GM19025 (cell line): ENCODE measurements at regions not wholly inside any gene's neighbourhood (a gene's known extent, or its start where the extent isn't known, plus 50 kb on each side); places are given as distances from the start of the nearest gene placed in this dataset.
"Not testable (repeated sequence)": the region's sequence is repeated elsewhere in the genome, so short reads cannot be mapped to it uniquely, and the experiment has no call there.

ENCODE experiments used
- ATAC-seq: cut with Tn5 transposase; IDR thresholded peaks from one replicate; pipeline ENCODE4 v1.9.1; 2021; ENCODE audit warnings: mild to moderate bottlenecking, low read depth, moderate library complexity; ENCODE audit not compliant: unreplicated experiment

DNA sequence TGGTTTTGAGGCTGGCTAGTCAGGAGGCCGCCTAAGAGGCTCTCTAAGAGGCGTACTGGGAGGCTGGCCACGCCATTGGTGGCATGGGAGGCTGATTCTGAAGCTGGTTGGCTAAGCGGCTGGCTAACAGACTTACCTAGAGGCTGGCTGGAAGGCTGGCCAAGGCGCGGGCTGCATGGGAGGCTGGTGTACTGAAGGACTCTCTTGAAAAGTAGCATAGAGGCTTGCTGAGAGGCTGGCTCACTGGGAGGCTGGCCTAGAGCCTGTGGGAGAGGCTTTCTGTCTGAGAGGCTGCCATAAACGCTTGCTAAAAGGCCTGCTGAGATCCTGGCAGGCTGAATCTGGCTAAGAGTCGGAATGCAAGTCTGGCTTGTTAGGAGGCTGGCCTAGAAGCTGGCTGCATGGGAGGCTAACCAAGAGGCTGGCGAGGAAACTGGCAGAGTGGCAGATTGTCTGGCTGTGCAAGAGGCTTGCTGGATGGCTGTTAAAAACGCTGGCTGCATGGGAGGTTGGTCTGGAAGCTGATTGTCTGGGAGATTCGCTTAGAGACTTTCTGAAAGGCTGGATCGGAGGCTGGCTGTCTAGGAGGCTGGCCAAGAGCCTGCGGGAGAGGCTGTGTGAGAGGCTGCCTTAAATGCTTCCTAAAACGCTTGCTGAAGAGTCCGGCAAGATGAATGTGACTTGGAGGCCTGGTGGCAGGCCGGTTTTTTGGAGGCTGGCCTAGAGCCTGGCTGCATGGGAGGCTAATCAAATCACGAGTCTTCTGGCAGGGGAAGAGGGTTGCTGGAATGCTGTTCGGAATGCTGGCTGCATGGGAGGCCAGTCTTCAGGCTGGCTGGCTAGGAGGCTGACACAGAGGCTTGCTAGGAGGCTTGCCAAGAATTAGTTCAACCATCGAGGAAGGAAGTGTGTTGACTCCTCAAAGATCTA is 134.2 kb downstream of the OR13A1 start:
- no peak for ATAC-seq

GRCh38 chr10:45183174-45183573 is 132.2 kb downstream of the OR13A1 start:
- ATAC-seq = no peak

- no peak for ATAC-seq
Measured at GRCh38 chr10:45197816-45198485, 117.5 kb downstream of the OR13A1 start.

- ATAC-seq = no peak
Measured at GRCh38 chr10:45198486-45199204, 116.8 kb downstream of the OR13A1 start.

GRCh38 chr10:45199205-45199740 is 116.1 kb downstream of the OR13A1 start:
- ATAC-seq = no peak

- ATAC-seq = no peak
Measured at GRCh38 chr10:45201271-45201670, 114.1 kb downstream of the OR13A1 start.

GRCh38 chr10:45202242-45202641 is 113.2 kb downstream of the OR13A1 start:
- no peak for ATAC-seq

DNA sequence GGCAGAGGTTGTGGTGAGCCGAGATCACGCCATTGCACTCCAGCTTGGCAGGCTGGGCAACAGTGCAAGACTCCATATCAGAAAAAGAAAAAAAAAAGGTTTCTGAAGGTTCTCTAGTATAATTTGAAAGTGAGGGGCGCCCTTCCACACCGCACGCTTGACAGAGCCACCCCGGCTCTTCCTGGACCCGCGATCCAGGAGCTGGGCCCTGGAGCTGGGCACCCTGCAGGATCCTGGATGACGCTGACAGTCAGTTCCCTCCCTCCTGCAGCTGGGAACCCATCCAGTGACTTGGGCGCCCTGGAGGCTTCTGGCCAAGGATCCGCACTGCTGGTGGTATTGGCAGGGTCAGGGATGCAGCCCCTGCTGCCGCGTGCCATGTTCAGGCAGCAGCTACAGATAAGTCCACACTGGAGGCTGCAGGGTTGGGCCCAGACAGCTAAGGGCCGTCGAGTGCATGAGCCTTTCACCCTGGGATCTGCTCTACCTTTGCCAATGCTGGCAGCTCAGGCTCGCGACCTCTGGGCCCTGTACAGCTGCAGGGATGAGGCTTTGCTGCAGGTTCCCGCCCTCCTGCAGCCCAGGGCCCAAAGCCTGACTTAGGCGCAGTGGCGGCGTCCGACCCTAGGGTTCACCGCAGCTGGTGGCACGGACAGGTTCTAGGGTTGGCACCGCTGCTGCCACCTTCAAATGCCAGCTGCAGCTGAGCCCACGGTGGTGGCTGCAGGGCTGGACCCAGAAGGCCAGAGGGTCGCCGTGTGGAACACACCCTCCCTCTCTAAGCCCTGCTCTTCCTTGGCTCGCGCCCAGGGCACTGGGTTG is 110.2 kb downstream of the OR13A1 start:
- no peak for ATAC-seq

DNA sequence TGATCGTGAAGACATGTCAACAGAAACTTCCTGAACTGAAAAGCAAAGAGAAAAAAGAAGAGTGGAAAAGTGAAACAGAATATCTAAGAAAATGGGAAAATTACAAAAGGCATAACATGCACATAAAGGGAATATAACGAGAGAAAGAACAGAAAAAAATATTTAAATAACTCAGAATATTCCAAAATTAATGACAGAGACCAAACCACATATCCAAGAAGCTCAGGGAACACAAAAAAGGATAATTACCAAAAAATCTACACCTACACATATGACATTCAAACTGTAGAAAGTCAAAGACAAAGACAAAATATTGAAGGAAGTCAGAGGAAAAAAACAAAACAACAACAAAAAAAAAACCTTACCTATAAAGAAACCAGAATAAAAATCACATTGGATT is 105.5 kb downstream of the OR13A1 start:
- no peak for ATAC-seq

DNA sequence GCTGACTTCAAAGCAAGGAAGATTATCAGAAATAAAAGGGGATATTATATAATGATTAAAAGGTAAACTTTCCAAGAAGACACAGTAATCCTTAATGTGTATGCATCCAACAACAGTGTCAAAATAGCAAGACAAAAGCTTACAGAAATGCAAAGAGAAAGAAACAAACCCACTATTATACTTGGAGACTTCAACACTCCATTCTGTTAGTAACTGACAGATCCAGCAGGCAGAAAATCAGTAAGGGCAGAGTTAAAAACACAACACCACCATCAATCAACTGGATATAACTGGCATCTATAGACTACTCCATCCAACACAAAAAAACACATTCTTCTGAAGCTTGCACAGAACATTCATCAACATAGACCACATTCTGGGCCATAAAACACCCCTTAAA is 103.8 kb downstream of the OR13A1 start:
- ATAC-seq = no peak

DNA sequence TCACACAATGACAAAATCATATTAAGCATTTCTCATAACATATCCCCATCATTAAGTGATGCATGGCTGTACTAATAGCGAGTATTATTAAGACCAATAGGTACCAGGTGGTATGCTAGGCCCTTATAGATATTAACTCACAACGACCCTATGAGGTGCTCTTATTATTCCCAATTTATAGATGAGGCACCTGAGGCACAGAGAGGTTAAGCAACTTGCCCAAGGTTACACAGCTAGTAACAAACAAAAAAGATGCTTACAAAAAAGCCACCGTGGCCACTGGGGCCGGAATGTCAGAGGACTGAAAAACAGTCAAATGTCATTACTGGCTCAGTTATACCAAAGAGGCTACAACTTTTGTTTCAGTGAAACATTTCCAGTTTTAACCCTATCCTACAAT is 96.0 kb downstream of the OR13A1 start:
- no peak for ATAC-seq

DNA sequence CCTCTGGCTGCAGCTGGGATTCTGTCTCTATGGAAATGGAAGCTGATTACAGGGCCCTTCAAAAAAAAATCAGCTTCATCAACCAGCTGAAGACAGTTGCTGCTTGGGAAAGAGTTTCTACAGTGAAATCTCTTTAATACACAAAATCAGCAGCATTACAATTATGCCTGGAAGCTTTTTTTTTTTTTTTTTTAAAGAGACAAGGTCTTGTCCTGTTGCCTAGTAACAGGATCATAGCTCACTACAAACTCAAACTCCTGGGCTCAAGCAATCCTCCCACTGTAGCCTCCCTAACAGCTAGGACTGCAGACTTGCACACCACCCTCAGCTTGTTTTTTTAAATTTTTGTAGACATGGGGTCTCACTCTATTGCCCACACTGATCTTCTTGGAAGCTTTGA is 94.5 kb downstream of the OR13A1 start:
- no peak for ATAC-seq

- ATAC-seq = no peak
Measured at GRCh38 chr10:45224219-45224841, 91.1 kb downstream of the OR13A1 start.

DNA sequence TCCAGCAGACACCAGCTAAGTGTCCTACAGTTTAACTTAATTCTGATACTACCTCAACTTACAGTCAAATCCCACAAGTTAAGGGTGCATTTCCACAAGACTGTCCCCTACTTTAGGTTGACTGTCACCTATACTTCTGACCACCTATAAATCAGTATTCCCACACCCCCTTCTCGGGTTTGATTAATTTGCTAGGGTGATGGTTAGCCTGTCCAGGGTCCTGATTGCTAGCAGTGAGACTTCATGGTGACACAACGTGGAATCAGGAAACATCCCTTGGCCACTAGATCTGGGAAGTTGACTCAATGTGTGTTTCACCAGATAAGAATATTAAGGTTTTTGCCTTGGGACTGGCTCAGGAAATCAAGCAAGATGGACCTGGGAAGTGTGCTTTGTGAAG is 88.4 kb downstream of the OR13A1 start:
- ATAC-seq = no peak

DNA sequence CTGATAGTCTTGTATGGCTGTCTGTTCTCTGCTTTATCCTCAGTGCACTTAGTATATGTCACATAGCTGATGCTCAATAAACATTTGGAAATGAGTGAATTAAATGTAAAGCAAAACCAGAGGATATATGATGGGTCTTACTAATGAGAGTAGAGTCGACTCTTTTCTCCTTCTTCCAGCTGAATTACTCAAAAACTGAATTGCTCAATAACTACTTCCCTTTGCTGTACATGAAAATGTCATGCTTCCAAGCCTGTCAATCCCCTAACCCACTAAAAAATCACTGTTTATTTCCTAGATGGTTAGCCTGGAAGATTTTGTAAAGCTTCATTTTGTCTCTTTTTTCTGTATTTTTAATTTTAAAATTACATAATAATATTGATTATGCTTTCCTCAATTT is 88.0 kb downstream of the OR13A1 start:
- no peak for ATAC-seq

GRCh38 chr10:45229823-45230222 is 85.6 kb downstream of the OR13A1 start:
- ATAC-seq = no peak

DNA sequence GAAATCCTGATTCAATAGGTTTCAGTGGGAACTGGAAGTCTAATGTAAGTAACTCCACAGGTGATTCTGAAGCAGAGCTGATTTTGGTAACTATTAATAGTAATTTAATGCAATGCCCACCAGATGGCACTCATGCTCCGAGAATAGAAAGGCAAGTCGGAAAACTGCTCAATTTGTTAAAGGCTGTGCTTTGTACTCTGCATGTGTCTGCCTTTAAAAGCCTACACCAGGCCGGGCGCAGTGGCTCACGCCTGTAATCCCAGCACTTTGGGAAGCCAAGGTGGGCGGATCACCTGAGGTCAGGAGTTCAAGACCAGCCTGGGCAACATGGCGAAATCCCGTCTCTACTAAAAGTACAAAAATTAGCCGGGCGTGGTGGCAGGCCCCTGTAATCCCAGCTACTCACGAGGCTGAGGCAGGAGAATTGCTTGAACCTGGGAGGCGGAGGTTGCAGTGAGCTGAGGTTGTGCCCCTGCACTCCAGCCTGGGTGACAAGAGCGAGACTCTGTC is 80.1 kb downstream of the OR13A1 start:
- not testable (repeated sequence) for ATAC-seq

GRCh38 chr10:45235798-45236220 is 79.6 kb downstream of the OR13A1 start:
- no peak for ATAC-seq

DNA sequence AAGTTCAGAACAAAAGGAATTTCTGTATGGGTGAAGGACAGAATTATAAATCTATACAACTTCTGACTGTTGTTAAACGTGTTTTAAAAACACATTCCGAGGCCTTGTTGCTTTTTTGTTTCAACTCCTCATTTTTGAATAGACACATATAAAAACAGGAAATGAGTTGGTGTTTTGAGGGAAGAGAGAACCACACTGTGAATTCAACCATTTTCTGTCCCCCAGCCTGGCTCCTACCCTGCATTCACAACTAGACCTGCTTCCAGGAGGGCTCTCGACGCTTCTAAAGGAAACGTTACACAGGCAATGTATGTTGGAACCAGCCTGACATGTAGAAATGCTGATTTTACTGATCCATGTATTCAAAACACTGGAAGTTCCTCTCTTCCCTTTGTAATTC is 76.5 kb downstream of the OR13A1 start:
- no peak for ATAC-seq
